Mesendoderm (in vitro differentiated cells): ENCODE measurements at regions not wholly inside any gene's neighbourhood (a gene's known extent, or its start where the extent isn't known, plus 50 kb on each side); places are given as distances from the start of the nearest gene placed in this dataset.

Experiments
- DNase-seq: peaks from one replicate; pipeline ENCODE4 v3.0.0; 2013
- H2AK5ac ChIP-seq: 2 replicates; pipeline ENCODE4 v1.6.1; 2013; ENCODE audit warnings: low read length, inconsistent platforms
- H2BK120ac ChIP-seq: 2 replicates; pipeline ENCODE4 v1.6.1; 2013; ENCODE audit warnings: low read depth, mild to moderate bottlenecking, low read length, moderate library complexity, mixed read lengths
- H2BK15ac ChIP-seq: replicated peaks from 2 replicates; pipeline ENCODE4 v1.6.1; 2013; ENCODE audit warnings: low read depth, mild to moderate bottlenecking, moderate library complexity
- H2BK5ac ChIP-seq: 2 replicates; pipeline ENCODE4 v1.6.1; 2013; ENCODE audit warnings: low read length, inconsistent platforms
- H3K18ac ChIP-seq: 2 replicates; pipeline ENCODE4 v1.6.1; 2013; ENCODE audit warnings: mild to moderate bottlenecking, low read length, mixed read lengths
- H3K23ac ChIP-seq: one replicate; pipeline ENCODE4 v1.6.1; 2013; ENCODE audit warnings: low read length
- H3K27ac ChIP-seq: 2 replicates; pipeline ENCODE4 v1.5.1; 2013; ENCODE audit warnings: low read depth, mild to moderate bottlenecking, inconsistent platforms, low read length, moderate library complexity
- H3K27me3 ChIP-seq: 2 replicates; pipeline ENCODE4 v1.6.1; 2013; ENCODE audit warnings: low read length, control low read depth, mild to moderate bottlenecking, inconsistent platforms; ENCODE audit not compliant: insufficient read depth, poor library complexity
- H3K36me3 ChIP-seq: 2 replicates; pipeline ENCODE4 v1.6.1; 2013; ENCODE audit warnings: low read length, inconsistent platforms; ENCODE audit not compliant: control insufficient read depth, insufficient read depth
- H3K4ac ChIP-seq: one replicate; pipeline ENCODE4 v1.6.1; 2013; ENCODE audit warnings: low read depth, mild to moderate bottlenecking, low read length, moderate library complexity
- H3K4me1 ChIP-seq: 2 replicates; pipeline ENCODE4 v1.6.1; 2013; ENCODE audit warnings: low read depth, low read length, inconsistent platforms; ENCODE audit not compliant: control insufficient read depth
- H3K4me2 ChIP-seq: 2 replicates; pipeline ENCODE4 v1.6.1; 2013; ENCODE audit warnings: low read length
- H3K4me3 ChIP-seq: 2 replicates; pipeline ENCODE4 v1.5.1; 2013; ENCODE audit warnings: mild to moderate bottlenecking, low read length
- H3K56ac ChIP-seq: one replicate; pipeline ENCODE4 v1.6.1; 2013; ENCODE audit warnings: low read length
- H3K79me1 ChIP-seq: 2 replicates; pipeline ENCODE4 v1.6.1; 2013; ENCODE audit warnings: low read length, inconsistent platforms
- H3K79me2 ChIP-seq: 2 replicates; pipeline ENCODE4 v1.6.1; 2013; ENCODE audit warnings: mild to moderate bottlenecking, low read length; ENCODE audit not compliant: control insufficient read depth, insufficient read depth
- H3K9ac ChIP-seq: 2 replicates; pipeline ENCODE4 v1.6.1; 2013; ENCODE audit warnings: low read length, inconsistent platforms
- H4K5ac ChIP-seq: one replicate; pipeline ENCODE4 v1.6.1; 2013; ENCODE audit warnings: low read length
- H4K8ac ChIP-seq: one replicate; pipeline ENCODE4 v1.6.1; 2013; ENCODE audit warnings: low read depth, mild to moderate bottlenecking, control low read depth, low read length, moderate library complexity
- WGBS: extraction: QIAGEN DNeasy Blood & Tissue Kit; methylation state at CpG from one replicate; pipeline ENCODE4 v1.1.7; 2013; ENCODE audit warnings: low lambda C conversion rate, missing lambda C conversion rate; ENCODE audit not compliant: insufficient coverage; ENCODE audit errors: extremely low coverage; 5-methylcytosine and 5-hydroxymethylcytosine counted together

- H3K79me2 ChIP-seq, result no peaks in the 10 kb centered on the region
- no peak overlapping the region for H4K5ac ChIP-seq
- H3K4me1 ChIP-seq, result no peaks in the 10 kb centered on the region
- DNase-seq, result no peak
- H3K4me3 ChIP-seq, result no peak overlapping the region
- H2BK15ac ChIP-seq, result no peak overlapping the region
- H3K23ac ChIP-seq, result no peak overlapping the region
- H3K27me3 ChIP-seq, result no peaks in the 10 kb centered on the region
- no peak overlapping the region for H3K27ac ChIP-seq
- H3K9ac ChIP-seq, result no peak overlapping the region
- H3K18ac ChIP-seq, result no peak overlapping the region
- no peak overlapping the region for H4K8ac ChIP-seq
- H3K56ac ChIP-seq, result no peak overlapping the region
- WGBS, result no CpG with 5 or more reads among the region's 23 CpGs
- no peak overlapping the region for H3K4me2 ChIP-seq
- no peak overlapping the region for H3K4ac ChIP-seq
- H2AK5ac ChIP-seq, result no peak overlapping the region
- H2BK5ac ChIP-seq, result no peak overlapping the region
- no peak overlapping the region for H2BK120ac ChIP-seq
- no peaks in the 10 kb centered on the region for H3K36me3 ChIP-seq
- H3K79me1 ChIP-seq, result no peaks in the 10 kb centered on the region
Measured at GRCh38 chr3:194801461-194802432, 116.1 kb downstream of the FAM43A start.

GRCh38 chr3:194804796-194805195, 119.1 kb downstream of the FAM43A start:
- Histone ChIP-seq H3K9ac (no peak overlapping the region), H2BK120ac (no peak overlapping the region), H3K4ac (no peak overlapping the region), H2AK5ac (no peak overlapping the region), H3K27me3 (no peaks in the 10 kb centered on the region), H3K36me3 (no peaks in the 10 kb centered on the region), H3K23ac (no peak overlapping the region), H3K4me2 (no peak overlapping the region), H4K8ac (no peak overlapping the region), H2BK5ac (no peak overlapping the region), H3K27ac (no peak overlapping the region), H3K4me3 (no peak overlapping the region), H4K5ac (no peak overlapping the region), H3K79me2 (no peaks in the 10 kb centered on the region), H3K4me1 (no peaks in the 10 kb centered on the region), H2BK15ac (no peak overlapping the region), H3K79me1 (no peaks in the 10 kb centered on the region), H3K56ac (no peak overlapping the region), H3K18ac (no peak overlapping the region)
- no peak for DNase-seq
- no CpG with 5 or more reads among the region's 2 CpGs for WGBS

- Histone ChIP-seq H3K79me2 (no peaks in the 10 kb centered on the region), H3K36me3 (no peaks in the 10 kb centered on the region), H2BK15ac (no peak overlapping the region), H3K4me3 (no peak overlapping the region), H3K4ac (no peak overlapping the region), H2BK120ac (no peak overlapping the region), H3K18ac (no peak overlapping the region), H4K8ac (no peak overlapping the region), H2AK5ac (no peak overlapping the region), H3K4me2 (no peak overlapping the region), H3K4me1 (no peaks in the 10 kb centered on the region), H3K9ac (no peak overlapping the region), H3K79me1 (no peaks in the 10 kb centered on the region), H4K5ac (no peak overlapping the region), H3K27me3 (no peaks in the 10 kb centered on the region), H3K27ac (no peak overlapping the region), H3K23ac (no peak overlapping the region), H2BK5ac (no peak overlapping the region), H3K56ac (no peak overlapping the region)
- no CpG with 5 or more reads among the region's 4 CpGs for WGBS
- DNase-seq, result no peak
Measured at GRCh38 chr3:194805546-194805945, 119.9 kb downstream of the FAM43A start.

- Histone ChIP-seq H3K36me3 (no peaks in the 10 kb centered on the region), H4K5ac (no peak overlapping the region), H3K4ac (no peak overlapping the region), H3K4me3 (no peak overlapping the region), H3K4me2 (no peak overlapping the region), H2BK5ac (no peak overlapping the region), H3K4me1 (no peaks in the 10 kb centered on the region), H3K27me3 (no peaks in the 10 kb centered on the region), H4K8ac (no peak overlapping the region), H3K27ac (no peak overlapping the region), H3K9ac (no peak overlapping the region), H2BK120ac (no peak overlapping the region), H3K56ac (no peak overlapping the region), H3K79me1 (no peaks in the 10 kb centered on the region), H3K23ac (no peak overlapping the region), H2BK15ac (no peak overlapping the region), H2AK5ac (no peak overlapping the region), H3K79me2 (no peaks in the 10 kb centered on the region), H3K18ac (no peak overlapping the region)
- no peak for DNase-seq
- WGBS, result no CpG with 5 or more reads among the region's 10 CpGs
Measured at GRCh38 chr3:194806991-194807630, 121.4 kb downstream of the FAM43A start.

- H3K56ac ChIP-seq, result no peak overlapping the region
Measured at GRCh38 chr3:194808640-194809097, 123.0 kb downstream of the FAM43A start.

More at GRCh38 chr3:194808640-194809097, 123.0 kb downstream of the FAM43A start:
- Histone ChIP-seq H3K79me2 (no peaks in the 10 kb centered on the region), H3K18ac (no peak overlapping the region), H3K4ac (no peak overlapping the region), H3K23ac (no peak overlapping the region), H4K8ac (no peak overlapping the region), H4K5ac (no peak overlapping the region), H3K4me1 (no peaks in the 10 kb centered on the region), H3K4me3 (no peak overlapping the region), H2AK5ac (no peak overlapping the region), H2BK120ac (no peak overlapping the region), H3K36me3 (no peaks in the 10 kb centered on the region), H3K9ac (no peak overlapping the region), H2BK15ac (no peak overlapping the region), H2BK5ac (no peak overlapping the region), H3K79me1 (no peaks in the 10 kb centered on the region), H3K4me2 (no peak overlapping the region), H3K27me3 (no peaks in the 10 kb centered on the region), H3K27ac (no peak overlapping the region)
- DNase-seq, result no peak
- no CpG with 5 or more reads among the region's 3 CpGs for WGBS
